HFF-Myc (cell line): ENCODE measurements at regions not wholly inside any gene's neighbourhood (a gene's known extent, or its start where the extent isn't known, plus 50 kb on each side); places are given as distances from the start of the nearest gene placed in this dataset.
A peak's percentile ranks its signal among the peaks of the same experiment; 100 is the strongest.

Source experiments
- DNase-seq: peaks from one replicate; pipeline ENCODE4 v3.0.0-alpha.2; 2011; ENCODE audit warnings: low read depth; ENCODE audit errors: extremely low read depth
- H3K4me3 ChIP-seq: replicated peaks from 2 replicates; pipeline ENCODE4 v1.5.1; 2011; ENCODE audit warnings: low read depth, mild to moderate bottlenecking, control low read depth, low read length
- TF ChIP-seq, protein P1 (sequence below): IDR thresholded peaks from 2 replicates; pipeline ENCODE4 v1.5.1; 2012; ENCODE audit warnings: mild to moderate bottlenecking, low read depth, low read length, control low read depth; ENCODE audit errors: missing control alignments

DNA sequence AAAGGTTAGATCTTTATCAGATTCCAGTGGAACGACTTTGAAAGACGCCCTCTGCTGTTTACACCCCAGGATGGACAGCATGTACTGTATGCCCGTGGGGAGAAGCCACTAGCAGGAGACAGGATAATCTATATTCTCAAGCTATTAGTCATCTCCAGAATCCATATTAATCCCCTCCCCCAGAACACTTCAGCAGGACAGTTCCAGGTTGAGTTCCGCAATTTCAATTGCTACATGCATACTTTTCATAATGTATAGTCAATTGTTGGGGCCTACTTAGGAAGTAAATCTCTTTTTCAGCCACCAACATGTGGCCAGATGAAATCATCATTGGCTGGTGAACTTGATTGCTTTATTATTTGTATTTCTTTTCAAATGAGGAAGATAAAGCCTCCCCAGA is 313.1 kb upstream of the SMIM30 start:
- no peak for DNase-seq
- TF ChIP-seq, protein P1, sequence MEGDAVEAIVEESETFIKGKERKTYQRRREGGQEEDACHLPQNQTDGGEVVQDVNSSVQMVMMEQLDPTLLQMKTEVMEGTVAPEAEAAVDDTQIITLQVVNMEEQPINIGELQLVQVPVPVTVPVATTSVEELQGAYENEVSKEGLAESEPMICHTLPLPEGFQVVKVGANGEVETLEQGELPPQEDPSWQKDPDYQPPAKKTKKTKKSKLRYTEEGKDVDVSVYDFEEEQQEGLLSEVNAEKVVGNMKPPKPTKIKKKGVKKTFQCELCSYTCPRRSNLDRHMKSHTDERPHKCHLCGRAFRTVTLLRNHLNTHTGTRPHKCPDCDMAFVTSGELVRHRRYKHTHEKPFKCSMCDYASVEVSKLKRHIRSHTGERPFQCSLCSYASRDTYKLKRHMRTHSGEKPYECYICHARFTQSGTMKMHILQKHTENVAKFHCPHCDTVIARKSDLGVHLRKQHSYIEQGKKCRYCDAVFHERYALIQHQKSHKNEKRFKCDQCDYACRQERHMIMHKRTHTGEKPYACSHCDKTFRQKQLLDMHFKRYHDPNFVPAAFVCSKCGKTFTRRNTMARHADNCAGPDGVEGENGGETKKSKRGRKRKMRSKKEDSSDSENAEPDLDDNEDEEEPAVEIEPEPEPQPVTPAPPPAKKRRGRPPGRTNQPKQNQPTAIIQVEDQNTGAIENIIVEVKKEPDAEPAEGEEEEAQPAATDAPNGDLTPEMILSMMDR: no peak
- H3K4me3 ChIP-seq: no peak overlapping the region

DNA sequence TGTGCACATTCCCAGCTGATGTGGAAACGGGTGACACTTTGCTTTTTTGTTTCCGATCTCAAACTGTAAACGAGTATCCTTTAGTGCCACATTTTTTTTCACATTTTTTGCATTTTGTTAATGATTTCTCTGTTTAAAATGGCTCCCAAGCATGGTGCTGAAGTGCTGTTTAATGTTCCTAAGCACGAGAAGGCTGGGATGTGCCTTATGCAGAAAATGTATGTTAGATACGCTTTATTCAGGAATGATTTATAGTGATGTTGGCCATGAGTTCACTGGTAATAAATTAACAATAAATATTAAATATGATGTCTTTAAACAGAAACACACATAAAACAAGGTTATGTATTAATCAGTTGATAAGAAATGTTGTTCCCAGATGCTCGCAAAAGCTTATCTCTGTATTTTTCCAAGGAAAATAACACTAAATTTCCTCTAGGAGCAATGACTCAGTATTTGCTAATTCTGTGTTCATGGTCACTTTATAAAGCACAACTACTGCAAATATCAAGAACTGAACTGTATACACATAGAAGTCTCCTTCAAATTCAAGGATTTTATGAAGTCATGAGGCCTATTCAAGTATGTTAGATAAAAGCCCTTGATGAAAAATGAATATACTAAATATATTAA is 305.9 kb upstream of the SMIM30 start:
- TF ChIP-seq, protein P1: no peak
- no peak for DNase-seq
- H3K4me3 ChIP-seq: no peak overlapping the region

DNA sequence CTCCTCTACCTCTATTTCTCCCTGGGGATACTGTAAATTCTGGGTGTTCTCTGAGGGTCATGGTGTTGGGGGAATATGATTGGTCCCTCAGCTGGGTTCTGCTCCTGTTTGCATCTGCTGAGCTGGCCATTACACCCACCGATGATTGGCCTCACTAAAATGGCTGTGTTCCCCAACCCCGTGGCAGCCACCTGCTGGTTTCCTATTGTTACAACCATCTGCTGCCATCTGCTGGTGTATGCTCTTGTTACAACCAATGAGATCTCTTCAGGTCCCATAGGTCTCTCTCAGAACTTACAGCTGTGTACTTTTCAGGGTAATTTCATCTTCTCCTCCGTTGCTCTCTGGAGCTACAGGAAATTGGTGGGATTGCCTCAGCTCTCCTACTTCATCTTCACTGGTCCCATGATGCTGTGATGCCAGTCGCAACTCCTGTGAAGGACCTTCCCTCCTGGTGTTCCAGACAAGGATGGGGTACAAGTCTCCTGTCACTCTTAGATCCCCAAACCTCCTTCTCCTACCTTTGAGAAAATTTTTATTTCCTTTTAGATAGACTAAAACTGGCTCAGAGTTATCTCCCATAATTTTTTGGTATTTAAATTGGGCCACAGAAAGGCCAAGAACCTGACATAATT is 303.5 kb upstream of the SMIM30 start:
- peak; percentile 77 for DNase-seq

DNA sequence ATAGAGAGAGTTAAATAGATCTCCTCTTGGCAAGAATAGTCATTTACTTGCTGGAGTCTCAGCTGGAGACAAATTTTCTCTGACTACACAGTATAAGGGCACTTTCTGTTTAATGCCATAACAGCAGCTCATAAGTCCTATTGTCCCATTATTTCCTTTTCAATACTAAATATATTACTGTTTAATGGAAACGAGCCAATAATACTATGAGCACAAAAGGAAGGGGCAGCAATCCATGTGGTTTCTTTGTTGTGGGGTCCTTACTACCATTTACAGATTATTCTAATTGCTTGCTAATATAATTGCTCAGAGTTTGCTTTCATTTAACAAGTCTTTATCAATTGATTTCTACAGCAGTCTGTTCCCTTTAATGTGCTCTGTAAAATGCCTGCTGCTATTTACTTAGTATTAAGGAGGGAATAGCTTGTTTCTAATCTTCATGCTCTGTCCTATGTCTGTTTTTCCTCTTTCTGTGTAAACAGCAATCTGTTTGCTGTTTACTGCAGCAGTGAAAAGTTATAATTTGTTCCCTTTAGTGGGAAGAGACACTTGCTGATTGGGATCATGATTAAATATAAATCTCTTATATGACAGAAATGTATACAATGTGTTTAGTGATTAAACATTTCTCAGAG is 296.2 kb upstream of the SMIM30 start:
- TF ChIP-seq, protein P1: no peak
- H3K4me3 ChIP-seq: no peak overlapping the region
- DNase-seq: no peak

More for the DNA sequence above, 303.5 kb upstream of the SMIM30 start:
- H3K4me3 ChIP-seq: no peak overlapping the region
- TF ChIP-seq, protein P1: peak; percentile 74

DNA sequence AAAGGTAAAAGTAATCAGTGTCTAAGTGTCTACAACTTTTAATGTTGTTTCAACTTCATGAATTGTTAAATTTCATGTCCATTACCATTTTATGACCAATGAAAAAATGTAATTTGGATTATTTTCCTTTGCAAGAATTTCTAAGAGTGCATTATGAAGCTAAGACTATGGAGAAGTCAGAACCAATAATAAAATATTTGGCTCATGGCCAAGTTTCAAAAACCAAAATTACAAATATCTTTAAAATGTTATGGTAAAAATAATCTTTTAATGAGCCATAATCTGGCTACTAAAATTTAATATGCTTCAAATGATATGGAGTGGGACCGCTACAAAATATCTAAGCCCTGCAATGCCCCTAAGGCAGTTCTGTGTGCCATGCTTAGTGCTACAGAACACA is 294.1 kb upstream of the SMIM30 start:
- no peak overlapping the region for H3K4me3 ChIP-seq
- DNase-seq: no peak
- TF ChIP-seq, protein P1: no peak

DNA sequence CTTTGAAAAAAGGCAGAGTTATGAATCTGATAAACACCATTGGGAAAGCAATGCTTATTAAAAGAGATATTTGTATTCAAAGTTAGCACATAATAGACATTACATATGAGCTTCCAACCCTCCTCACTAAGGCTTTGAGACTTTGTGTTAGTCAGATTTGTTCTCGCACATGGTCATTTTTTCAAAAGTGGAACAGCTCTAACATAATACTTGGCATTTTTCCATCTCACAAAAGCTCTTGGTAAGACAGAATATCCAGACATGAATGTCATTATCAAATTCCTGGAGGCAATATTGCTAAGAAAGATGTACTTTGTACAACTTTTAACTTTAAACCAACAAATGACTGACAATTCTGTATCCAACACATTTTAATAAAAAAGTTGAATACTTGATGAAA is 292.4 kb upstream of the SMIM30 start:
- H3K4me3 ChIP-seq: no peak overlapping the region
- TF ChIP-seq, protein P1: no peak
- DNase-seq: no peak

DNA sequence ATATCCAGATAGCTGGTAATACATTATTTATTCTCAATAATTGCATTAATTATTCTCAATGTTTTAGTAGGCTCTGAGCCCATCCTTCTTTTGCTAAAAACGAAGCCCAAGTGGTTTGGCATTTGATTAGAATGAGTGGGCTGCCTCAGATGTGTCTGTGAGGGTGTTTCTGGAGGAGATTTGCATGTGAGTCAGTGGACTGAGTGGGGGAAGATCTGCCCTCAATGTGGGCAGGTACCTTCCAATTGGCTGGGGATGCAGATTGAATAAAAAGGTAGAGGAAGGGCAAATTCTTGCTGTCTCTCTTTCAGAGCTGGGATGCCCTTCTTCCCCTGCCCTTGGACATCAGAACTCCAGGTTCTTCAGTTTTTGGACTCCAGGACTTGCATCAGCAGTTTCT is 290.6 kb upstream of the SMIM30 start:
- TF ChIP-seq, protein P1: no peak

More for the DNA sequence above, 290.6 kb upstream of the SMIM30 start:
- no peak for DNase-seq
- H3K4me3 ChIP-seq: no peak overlapping the region
